ENCODE measurements at regions not wholly inside any gene's neighbourhood (a gene's known extent, or its start where the extent isn't known, plus 50 kb on each side); places are given as distances from the start of the nearest gene placed in this dataset.

GRCh38 chr6:23368557-23368956 is 757.5 kb upstream of the NRSN1 start:
- no peak for DNase-seq (ENCODE audit: low spot score)

DNA sequence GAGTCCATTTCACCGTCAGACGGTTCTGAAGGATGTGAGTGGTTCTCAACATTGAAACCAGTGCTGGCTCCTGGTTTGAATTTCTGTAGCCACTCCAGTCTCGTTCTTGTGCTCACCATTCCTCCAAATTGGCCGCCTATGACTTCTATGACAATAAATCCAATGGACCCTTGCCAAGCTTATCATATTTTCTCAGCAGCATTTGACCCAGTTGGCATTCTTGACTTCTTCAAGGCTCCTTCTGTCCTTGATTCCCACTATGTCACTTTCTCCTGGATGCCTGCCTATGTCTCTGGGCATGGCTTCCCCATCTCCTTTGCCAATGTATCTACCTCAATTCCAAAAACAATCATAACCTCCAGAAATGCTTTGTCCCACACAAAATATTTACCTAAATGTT is 756.0 kb upstream of the NRSN1 start:
- no peak for DNase-seq (ENCODE audit: low spot score)

DNA sequence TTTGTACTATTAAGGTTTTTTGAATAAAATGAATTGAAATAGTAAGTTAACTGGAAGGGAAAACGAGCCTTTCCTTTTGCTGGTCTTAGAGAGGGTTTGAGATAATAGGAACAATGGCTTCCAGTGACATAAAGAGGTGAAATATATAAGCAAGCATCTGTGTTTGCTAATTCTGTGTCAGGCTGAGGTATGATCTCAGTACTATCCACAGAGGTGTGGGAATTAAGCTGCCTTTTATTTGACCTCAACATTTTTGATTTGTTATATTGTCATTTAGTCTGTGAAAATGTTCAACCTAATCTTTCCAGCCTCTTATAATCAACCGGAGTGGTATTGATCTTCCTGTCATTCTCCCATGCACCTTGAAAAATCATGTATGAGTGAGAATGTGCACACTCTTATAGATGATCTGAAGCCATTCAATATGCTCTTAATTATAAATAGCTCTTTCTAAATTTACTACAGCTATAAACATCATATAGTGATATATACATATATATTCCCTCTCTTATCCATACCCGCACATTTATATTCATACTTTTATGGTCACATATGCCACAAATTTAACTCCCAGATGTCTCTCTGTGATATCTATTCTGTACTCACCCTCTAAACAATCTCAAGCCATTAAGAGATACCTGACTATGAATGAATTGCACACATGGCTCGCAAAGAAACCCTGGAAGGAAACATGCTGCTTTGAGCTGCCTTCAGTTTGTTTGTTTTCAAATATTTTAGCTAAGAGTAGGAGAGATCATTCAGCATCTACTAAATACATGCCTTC is 754.7 kb upstream of the NRSN1 start:
- DNase-seq (ENCODE audit: low spot score) = no peak

DNA sequence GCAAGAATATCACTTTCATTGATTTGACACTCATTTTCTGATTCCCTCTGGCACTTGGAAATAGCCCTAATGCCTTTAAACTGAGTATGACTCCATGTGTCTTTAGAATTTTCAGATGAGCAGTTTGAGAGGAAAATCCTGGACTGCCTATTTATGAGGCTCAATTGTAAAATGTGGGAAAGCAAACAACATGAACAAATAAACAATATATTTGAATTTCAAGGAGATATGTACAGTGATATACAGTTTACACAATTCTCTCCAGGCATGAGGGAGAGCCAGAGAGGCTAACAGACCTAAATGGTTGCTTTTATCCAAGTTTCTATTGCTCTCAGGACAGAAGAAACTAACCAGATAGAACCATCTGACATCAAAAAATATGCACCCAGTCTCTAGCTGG is 748.2 kb upstream of the NRSN1 start:
- no peak for DNase-seq (ENCODE audit: low spot score)

GRCh38 chr6:23380465-23380864 is 745.5 kb upstream of the NRSN1 start:
- DNase-seq (ENCODE audit: low spot score) = no peak

DNA sequence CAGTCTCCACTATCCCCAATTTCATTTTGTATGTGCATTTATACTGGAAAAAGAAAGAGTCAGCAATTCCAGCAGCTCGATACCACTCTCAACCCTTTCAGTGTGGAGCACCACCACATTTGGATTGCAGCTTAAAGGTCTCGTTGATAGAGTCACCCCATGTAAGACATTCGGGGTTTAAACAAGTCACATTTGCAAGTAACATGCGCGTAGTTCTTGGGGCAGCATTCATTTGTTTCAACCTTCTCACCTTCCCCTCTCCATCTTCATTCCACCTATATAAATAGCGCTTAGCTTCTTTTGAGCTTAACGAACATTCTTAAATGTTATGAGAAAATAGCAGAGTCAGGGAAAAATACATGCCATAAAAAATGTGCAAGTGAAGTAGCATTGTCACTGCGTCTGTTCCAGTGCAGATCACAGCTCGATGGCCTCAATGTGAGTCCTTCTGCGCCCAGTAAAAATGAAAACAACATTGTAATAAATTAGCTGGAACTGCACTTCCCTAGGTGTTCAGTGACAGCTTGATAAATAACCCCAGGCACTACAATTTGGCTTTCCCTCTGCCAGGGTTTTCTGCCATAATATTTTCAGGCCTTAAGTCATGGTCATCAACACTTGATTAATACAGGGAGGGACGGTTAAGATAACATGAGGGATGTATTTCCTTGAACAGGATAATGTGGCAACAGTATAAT is 737.8 kb upstream of the NRSN1 start:
- DNase-seq (ENCODE audit: low spot score) = no peak

DNA sequence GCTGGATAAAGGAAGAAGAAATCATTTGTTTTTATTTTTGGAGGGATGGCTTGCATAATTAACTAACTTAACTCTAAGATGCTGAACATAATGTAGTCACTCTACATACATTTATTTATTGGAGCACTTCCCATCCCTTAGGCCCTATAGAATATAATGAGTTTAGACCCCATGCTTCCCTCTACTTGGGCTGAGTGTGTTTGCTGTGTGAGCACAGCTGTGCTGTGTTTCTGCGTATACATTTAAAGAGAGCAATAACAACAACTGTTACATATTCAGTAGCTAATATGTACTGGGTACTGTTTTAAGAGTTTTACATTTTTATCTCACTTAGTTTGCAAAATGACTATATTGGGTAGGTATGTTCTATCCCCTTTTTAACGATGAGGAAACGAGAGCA is 736.6 kb upstream of the NRSN1 start:
- no peak for DNase-seq (ENCODE audit: low spot score)

- no peak for DNase-seq (ENCODE audit: low spot score)
These were observed 735.8 kb upstream of the NRSN1 start for GRCh38 chr6:23390221-23390620.

- DNase-seq (ENCODE audit: low spot score) = no peak
These were observed 731.3 kb upstream of the NRSN1 start for GRCh38 chr6:23394681-23395080.

GRCh38 chr6:23395381-23395780 is 730.6 kb upstream of the NRSN1 start:
- DNase-seq (ENCODE audit: low spot score) = no peak

GRCh38 chr6:23396949-23397348 is 729.1 kb upstream of the NRSN1 start:
- DNase-seq (ENCODE audit: low spot score) = no peak

GRCh38 chr6:23403460-23403859 is 722.6 kb upstream of the NRSN1 start:
- no peak for DNase-seq (ENCODE audit: low spot score)

DNA sequence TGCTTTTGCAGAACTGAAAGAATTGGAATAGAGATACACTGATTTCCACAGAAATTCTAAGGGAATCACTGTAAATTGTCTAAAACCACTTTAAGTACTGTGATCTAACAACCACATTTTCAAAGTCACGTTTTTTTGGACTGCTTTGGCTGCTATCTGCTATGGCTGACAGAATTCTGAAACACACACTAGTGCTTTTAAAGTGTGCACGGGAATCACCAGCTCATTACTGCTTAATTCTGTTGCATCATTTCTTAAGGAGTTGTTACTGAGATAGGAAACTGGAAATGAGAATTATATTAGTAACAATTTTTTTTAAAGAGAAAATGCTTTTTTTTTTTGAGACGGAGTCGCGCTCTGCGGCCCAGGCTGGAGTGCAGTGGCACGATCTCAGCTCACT is 716.5 kb upstream of the NRSN1 start:
- no peak for DNase-seq (ENCODE audit: low spot score)

- DNase-seq (ENCODE audit: low spot score) = no peak
These were observed 715.6 kb upstream of the NRSN1 start for GRCh38 chr6:23410439-23410838.

GRCh38 chr6:23412770-23413169 is 713.2 kb upstream of the NRSN1 start:
- no peak for DNase-seq (ENCODE audit: low spot score)

GRCh38 chr6:23413327-23414050 is 712.5 kb upstream of the NRSN1 start:
- no peak for DNase-seq (ENCODE audit: low spot score)

DNA sequence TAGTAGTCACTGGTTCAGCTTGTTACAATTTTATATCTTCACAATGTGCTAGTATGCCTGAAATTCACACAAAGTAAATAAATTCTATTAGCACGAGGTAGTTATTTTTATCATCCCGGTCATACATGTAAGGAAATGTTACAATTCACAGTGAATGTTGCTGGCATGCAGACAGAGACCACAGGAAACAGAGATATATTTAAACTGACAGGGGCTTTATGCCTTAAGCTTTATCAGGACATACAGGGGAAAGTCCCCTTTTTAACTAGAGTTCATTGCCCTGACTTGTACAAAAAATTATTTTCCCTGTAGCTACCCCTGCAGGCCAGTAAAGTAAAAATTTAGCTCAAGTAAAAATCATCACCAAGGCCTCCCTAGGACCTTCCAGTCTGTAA is 712.0 kb upstream of the NRSN1 start:
- peak; percentile 2 for DNase-seq (ENCODE audit: low spot score)

DNA sequence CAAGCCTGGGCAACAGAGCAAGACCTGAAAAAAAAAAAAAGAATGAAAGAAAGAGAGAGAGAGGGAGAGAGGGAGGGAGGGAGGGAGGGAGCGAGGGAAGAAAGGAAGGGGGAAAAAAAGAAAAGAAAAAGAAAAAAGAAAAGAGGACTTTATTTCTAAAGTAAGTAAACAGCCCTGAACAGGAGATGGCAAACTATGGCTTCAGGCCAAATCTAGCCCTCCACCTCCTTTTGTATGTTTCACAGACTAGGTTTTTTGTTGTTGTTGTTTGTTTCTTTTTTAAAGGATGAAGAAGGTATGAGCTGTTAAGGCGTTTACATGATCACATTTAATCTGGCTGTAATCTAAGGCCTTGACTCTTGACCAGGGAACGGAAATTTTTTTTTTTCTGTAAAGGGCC is 711.1 kb upstream of the NRSN1 start:
- DNase-seq (ENCODE audit: low spot score) = no peak

- DNase-seq (ENCODE audit: low spot score) = no peak
These were observed 710.1 kb upstream of the NRSN1 start for GRCh38 chr6:23415819-23416427.

- no peak for DNase-seq (ENCODE audit: low spot score)
These were observed 708.9 kb upstream of the NRSN1 start for GRCh38 chr6:23417133-23417532.

- DNase-seq (ENCODE audit: low spot score) = no peak
These were observed 707.9 kb upstream of the NRSN1 start for GRCh38 chr6:23418095-23418494.

GRCh38 chr6:23419046-23419445 is 707.0 kb upstream of the NRSN1 start:
- no peak for DNase-seq (ENCODE audit: low spot score)
